GM12878 (cell line): ENCODE measurements at regions not wholly inside any gene's neighbourhood (a gene's known extent, or its start where the extent isn't known, plus 50 kb on each side); places are given as distances from the start of the nearest gene placed in this dataset.

Experiments
- POLR2A ChIP-seq: IDR thresholded peaks from 2 replicates; pipeline ENCODE4 v1.6.1; 2011; ENCODE audit warnings: low read depth, mild to moderate bottlenecking, low read length
- TF ChIP-seq, protein P1 (sequence below): fragments of 450-650 bp; formaldehyde crosslinking; IDR thresholded peaks from 2 replicates; pipeline ENCODE4 v1.4.0; 2022; ENCODE audit warnings: mild to moderate bottlenecking, moderate library complexity

DNA sequence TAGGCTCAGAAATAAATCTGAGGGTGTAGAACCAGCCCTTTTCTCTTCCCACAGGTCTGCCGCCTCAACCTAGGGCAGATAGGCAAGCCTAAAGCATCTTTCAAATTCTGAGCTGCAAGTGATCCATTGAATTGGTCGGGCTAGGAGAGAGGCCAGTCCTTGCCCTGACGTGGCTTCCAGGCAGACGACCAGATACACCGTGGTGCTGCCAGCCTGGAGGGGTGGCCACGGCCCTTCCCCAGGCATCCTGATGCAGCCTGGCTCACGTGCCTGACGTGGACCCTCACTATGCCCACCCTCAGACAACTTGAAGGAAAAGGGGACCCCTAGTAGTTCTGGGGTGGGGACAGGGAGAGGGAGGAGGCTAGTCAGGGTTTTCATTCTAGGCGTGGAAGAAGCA is 859.3 kb upstream of the KLHL1 start:
- no peak for TF ChIP-seq POLR2A
- TF ChIP-seq, protein P1, sequence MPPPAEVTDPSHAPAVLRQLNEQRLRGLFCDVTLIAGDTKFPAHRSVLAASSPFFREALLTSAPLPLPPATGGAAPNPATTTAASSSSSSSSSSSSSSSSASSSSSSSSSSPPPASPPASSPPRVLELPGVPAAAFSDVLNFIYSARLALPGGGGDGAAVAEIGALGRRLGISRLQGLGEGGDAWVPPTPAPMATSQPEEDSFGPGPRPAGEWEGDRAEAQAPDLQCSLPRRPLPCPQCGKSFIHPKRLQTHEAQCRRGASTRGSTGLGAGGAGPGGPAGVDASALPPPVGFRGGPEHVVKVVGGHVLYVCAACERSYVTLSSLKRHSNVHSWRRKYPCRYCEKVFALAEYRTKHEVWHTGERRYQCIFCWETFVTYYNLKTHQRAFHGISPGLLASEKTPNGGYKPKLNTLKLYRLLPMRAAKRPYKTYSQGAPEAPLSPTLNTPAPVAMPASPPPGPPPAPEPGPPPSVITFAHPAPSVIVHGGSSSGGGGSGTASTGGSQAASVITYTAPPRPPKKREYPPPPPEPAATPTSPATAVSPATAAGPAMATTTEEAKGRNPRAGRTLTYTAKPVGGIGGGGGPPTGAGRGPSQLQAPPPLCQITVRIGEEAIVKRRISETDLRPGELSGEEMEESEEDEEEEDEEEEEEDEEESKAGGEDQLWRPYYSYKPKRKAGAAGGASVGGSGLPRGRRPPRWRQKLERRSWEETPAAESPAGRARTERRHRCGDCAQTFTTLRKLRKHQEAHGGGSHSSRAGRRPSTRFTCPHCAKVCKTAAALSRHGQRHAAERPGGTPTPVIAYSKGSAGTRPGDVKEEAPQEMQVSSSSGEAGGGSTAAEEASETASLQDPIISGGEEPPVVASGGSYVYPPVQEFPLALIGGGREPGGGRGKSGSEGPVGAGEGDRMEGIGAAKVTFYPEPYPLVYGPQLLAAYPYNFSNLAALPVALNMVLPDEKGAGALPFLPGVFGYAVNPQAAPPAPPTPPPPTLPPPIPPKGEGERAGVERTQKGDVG (CRISPR knock-in tag): no peak
